Tibial artery (tissue), 4 donors: ENCODE measurements at regions not wholly inside any gene's neighbourhood (a gene's known extent, or its start where the extent isn't known, plus 50 kb on each side); places are given as distances from the start of the nearest gene placed in this dataset.

Source experiments
- DNase-seq, 2 donors: peaks; one replicate each; pipeline ENCODE4 v3.0.0-alpha.2; 2019
- H3K27ac ChIP-seq, 2 donors: fragments of 200-600 bp; sonication (generic) in 1 of 2; 1 replicate in 1 of 2; 2 replicates in 1 of 2; pipeline ENCODE4 v1.5.1; 2018 to 2019; ENCODE audit warnings: mild to moderate bottlenecking in 1 of 2
- H3K27me3 ChIP-seq, 2 donors: fragments of 200-600 bp; sonication (generic) in 1 of 2; one replicate each; pipeline versions ENCODE4 v1.5.1 to v1.6.0; 2016 to 2019
- H3K36me3 ChIP-seq, 3 donors: fragments of 200-600 bp; sonication (generic) in 2 of 3; one replicate each; pipeline ENCODE4 v1.5.1; 2016 to 2019; ENCODE audit warnings: mild to moderate bottlenecking in 2 of 3
- H3K4me1 ChIP-seq, 4 donors: fragments of 200-600 bp; sonication (generic) in 2 of 4; 1 replicate in 3 of 4; 2 replicates in 1 of 4; pipeline ENCODE4 v1.5.1; 2016 to 2019
- H3K4me3 ChIP-seq, 2 donors: fragments of 200-600 bp; sonication (generic) in 1 of 2; 1 replicate in 1 of 2; 2 replicates in 1 of 2; pipeline ENCODE4 v1.5.1; 2018 to 2019; ENCODE audit warnings: mild to moderate bottlenecking in 2 of 2
- H3K9me3 ChIP-seq, 3 donors: fragments of 200-600 bp; sonication (generic) in 1 of 3; one replicate each; pipeline ENCODE4 v1.5.1; 2016 to 2019
- CTCF ChIP-seq, 2 experiments: fragments of 200-600 bp in 1 of 2; fragments of 450-650 bp in 1 of 2; IDR thresholded peaks; one replicate each; pipeline ENCODE4 v1.5.1; 2017 to 2019; ENCODE audit warnings: antibody characterized with exemption in 2 of 2, mild to moderate bottlenecking in 1 of 2, moderate library complexity in 1 of 2
- intact Hi-C: fragments of 100-400 bp; cut with DNase I; formaldehyde crosslinking; loops from one replicate; pipeline ENCODE4 v1.15.0; 2023; ENCODE audit warnings: low total_unique reads

GRCh38 chr4:11484531-11484930, 55.8 kb upstream of the HS3ST1 start:
- DNase-seq: no peak
- no peak overlapping the region for H3K4me3 ChIP-seq
- H3K27me3 ChIP-seq: no peaks in the 10 kb centered on the region
- no peak overlapping the region for H3K27ac ChIP-seq
- intact Hi-C loops: no loop called here
- H3K4me1 ChIP-seq: no peaks in the 10 kb centered on the region
- H3K9me3 ChIP-seq: no peaks in the 10 kb centered on the region
- TF ChIP-seq CTCF (IDR thresholded peaks at IDR 0.05): no peak
- no peaks in the 10 kb centered on the region for H3K36me3 ChIP-seq

GRCh38 chr4:11483046-11483445, 54.4 kb upstream of the HS3ST1 start:
- DNase-seq: no peak
- intact Hi-C loops: no loop called here
- Histone ChIP-seq H3K9me3 (no peaks in the 10 kb centered on the region), H3K4me1 (no peaks in the 10 kb centered on the region), H3K4me3 (no peak overlapping the region), H3K36me3 (no peaks in the 10 kb centered on the region), H3K27me3 (no peaks in the 10 kb centered on the region), H3K27ac (no peak overlapping the region)
- no peak for TF ChIP-seq CTCF (IDR thresholded peaks at IDR 0.05)

- intact Hi-C loops: no loop called here
- H3K4me1 ChIP-seq: no peaks in the 10 kb centered on the region
- H3K27me3 ChIP-seq: no peaks in the 10 kb centered on the region
- no peak for TF ChIP-seq CTCF (IDR thresholded peaks at IDR 0.05)
- no peaks in the 10 kb centered on the region for H3K36me3 ChIP-seq
- no peak overlapping the region for H3K4me3 ChIP-seq
- no peak overlapping the region for H3K27ac ChIP-seq
- H3K9me3 ChIP-seq: no peaks in the 10 kb centered on the region
- DNase-seq: peak; percentile 60 to 68
Observed at GRCh38 chr4:11480683-11481082, 52.0 kb upstream of the HS3ST1 start.
